ENCODE measurements at regions not wholly inside any gene's neighbourhood (a gene's known extent, or its start where the extent isn't known, plus 50 kb on each side); places are given as distances from the start of the nearest gene placed in this dataset.

- no peak for TF ChIP-seq GATA3 (IDR thresholded peaks at IDR 0.05; ENCODE audit: low read depth, low read length)
- TF ChIP-seq GATA2 (IDR thresholded peaks at IDR 0.05; ENCODE audit: low read depth, low read length), result no peak
Measured at GRCh38 chr12:91387461-91388134, 205.0 kb upstream of the DCN start.
